IPS DF 6.9 (cell line): ENCODE measurements at regions not wholly inside any gene's neighbourhood (a gene's known extent, or its start where the extent isn't known, plus 50 kb on each side); places are given as distances from the start of the nearest gene placed in this dataset.

Experiments
- DNase-seq: peaks from one replicate; pipeline ENCODE4 v3.0.0-alpha.2; 2013; ENCODE audit warnings: low read depth, low spot score
- H3K27ac ChIP-seq: one replicate; pipeline ENCODE4 v1.5.1; 2013; ENCODE audit warnings: low read length, control low read depth
- H3K27me3 ChIP-seq: 2 replicates; pipeline ENCODE4 v1.6.1; 2013; ENCODE audit warnings: mild to moderate bottlenecking, low read length; ENCODE audit not compliant: control insufficient read depth, insufficient read depth
- H3K36me3 ChIP-seq: 2 replicates; pipeline ENCODE4 v1.6.1; 2013; ENCODE audit warnings: low read length; ENCODE audit not compliant: control insufficient read depth, insufficient read depth
- H3K4me1 ChIP-seq: 2 replicates; pipeline ENCODE4 v1.6.1; 2013; ENCODE audit warnings: low read length; ENCODE audit not compliant: control insufficient read depth, insufficient read depth
- H3K4me3 ChIP-seq: 2 replicates; pipeline ENCODE4 v1.5.1; 2013; ENCODE audit warnings: mild to moderate bottlenecking, low read length
- H3K9me3 ChIP-seq: 2 replicates; pipeline ENCODE4 v1.6.1; 2013; ENCODE audit warnings: low read length, inconsistent platforms; ENCODE audit not compliant: control insufficient read depth, insufficient read depth
- WGBS: extraction: QIAGEN DNeasy Blood & Tissue Kit; methylation state at CpG from one replicate; pipeline ENCODE4 v1.1.7; 2013; ENCODE audit warnings: mixed read lengths, missing lambda C conversion rate; ENCODE audit not compliant: insufficient read length, insufficient coverage; 5-methylcytosine and 5-hydroxymethylcytosine counted together

DNA sequence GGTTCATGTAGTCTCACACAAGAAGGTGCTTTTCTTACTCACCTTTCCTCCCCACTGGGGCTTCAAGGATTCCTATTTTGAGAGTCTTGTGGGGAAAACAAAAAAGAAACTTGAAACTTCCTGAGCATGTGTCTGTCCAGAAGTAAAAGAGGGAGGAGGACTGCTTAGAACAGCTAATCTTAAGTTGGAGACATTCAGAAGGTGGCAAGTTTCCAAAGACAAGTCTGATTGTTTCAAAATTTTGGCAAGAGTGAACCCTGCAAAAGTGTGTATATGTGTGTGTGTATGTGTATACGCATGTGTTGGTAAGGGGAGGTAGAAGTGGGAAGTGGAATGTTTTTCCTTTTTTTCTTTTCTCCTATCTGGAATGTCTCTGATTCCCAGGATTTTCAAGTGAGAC, 189.0 kb upstream of the FRMPD4 start:
- Histone ChIP-seq H3K36me3 (no peaks in the 10 kb centered on the region), H3K4me3 (no peak overlapping the region), H3K27me3 (no peaks in the 10 kb centered on the region), H3K4me1 (no peaks in the 10 kb centered on the region), H3K9me3 (no peaks in the 10 kb centered on the region), H3K27ac (no peak overlapping the region)
- no peak for DNase-seq
- no CpG with 5 or more reads among the region's 1 CpG for WGBS

DNA sequence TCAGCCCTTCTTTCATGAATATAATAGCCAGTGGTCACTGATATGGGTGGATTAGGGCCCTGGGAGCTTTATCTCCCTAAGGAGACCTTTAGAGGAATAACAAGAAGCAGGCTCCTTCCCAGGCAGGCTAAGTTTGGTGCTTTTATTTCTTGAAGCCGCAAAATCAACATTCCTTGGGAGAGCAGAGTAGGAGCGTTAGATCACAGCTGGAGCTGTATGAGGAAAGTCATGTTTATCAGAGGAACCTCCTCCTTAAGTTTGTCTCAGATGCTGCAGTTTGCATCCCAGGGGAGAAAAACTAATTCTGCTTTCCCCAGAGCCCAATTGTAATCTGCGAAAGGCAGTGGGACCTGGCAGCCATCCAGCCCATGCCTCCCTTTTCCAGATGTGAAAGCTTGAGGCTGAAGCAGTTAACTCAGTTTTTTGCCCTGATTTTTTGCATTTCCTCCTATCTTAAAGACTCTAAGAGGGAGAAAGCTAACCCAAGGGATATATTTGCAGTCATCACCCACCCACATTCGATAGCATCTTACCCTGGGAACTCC, 186.0 kb upstream of the FRMPD4 start:
- H3K9me3 ChIP-seq = no peaks in the 10 kb centered on the region
- H3K27ac ChIP-seq = no peak overlapping the region
- no peak overlapping the region for H3K4me3 ChIP-seq
- no peak for DNase-seq
- WGBS = no CpG with 5 or more reads among the region's 4 CpGs
- H3K36me3 ChIP-seq = no peaks in the 10 kb centered on the region
- H3K27me3 ChIP-seq = no peaks in the 10 kb centered on the region
- no peaks in the 10 kb centered on the region for H3K4me1 ChIP-seq

DNA sequence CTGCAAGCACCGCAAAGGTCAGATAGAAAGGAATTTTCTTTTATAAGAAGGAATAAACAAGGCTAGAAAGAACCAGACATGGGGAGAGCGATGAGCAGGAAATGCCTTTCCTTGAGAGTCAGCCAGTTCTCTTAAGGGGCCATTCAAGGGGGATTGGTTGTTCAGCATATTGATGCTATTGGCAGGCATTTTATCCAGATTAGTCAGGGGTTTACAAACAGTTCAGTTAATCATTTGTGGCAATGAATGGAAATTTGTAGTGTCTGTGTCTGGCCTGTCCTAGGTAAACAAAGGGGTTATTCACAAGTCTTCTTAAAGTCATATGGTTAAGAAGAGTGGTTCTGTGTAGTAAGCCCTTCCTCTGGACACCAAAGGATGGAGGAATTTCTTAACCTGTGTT, 184.7 kb upstream of the FRMPD4 start:
- Histone ChIP-seq H3K9me3 (no peaks in the 10 kb centered on the region), H3K4me3 (no peak overlapping the region), H3K4me1 (no peaks in the 10 kb centered on the region), H3K27me3 (no peaks in the 10 kb centered on the region), H3K27ac (no peak overlapping the region), H3K36me3 (no peaks in the 10 kb centered on the region)
- DNase-seq = no peak
- no CpG with 5 or more reads among the region's 2 CpGs for WGBS

DNA sequence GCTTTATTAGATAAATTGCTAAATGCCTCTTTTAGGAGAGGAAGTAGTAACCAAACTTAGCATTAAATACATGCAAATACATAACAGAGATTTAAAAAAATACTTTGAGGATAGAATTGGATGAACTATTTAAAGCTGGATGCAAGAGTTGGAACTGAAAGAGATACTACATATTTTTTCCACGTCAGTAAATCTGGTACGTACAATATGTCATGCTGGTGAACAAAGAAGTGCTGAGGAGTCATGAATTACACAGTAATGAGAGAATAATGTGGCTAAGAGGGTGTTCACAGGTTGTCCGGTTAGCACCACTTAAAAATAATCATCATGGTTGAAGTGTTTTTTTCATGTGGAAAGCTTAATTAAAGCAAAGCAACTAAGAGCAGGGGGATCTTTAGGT, 184.1 kb upstream of the FRMPD4 start:
- Histone ChIP-seq H3K27me3 (no peaks in the 10 kb centered on the region), H3K4me1 (no peaks in the 10 kb centered on the region), H3K36me3 (no peaks in the 10 kb centered on the region), H3K4me3 (no peak overlapping the region), H3K27ac (no peak overlapping the region), H3K9me3 (no peaks in the 10 kb centered on the region)
- no CpG with 5 or more reads among the region's 3 CpGs for WGBS
- DNase-seq = no peak

DNA sequence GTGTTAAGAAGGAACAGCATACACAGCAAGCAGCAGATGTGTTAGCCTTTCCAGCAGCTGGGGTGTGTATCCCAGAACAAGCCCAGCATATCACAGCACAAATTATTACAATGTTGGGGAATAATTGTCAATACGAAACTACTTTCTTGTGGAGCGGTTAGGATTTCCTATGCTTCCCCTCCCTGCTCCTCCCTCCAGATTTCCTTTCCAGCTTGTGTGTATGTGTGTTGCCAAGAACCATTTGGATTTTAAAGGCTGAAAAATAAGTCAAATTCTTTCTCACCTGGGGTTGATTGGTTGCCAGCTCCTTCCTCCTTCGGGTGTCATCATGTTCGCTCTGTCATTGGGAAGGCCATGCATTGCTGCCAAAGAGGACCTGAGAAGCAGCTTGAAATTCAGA, 178.2 kb upstream of the FRMPD4 start:
- Histone ChIP-seq H3K27ac (no peak overlapping the region), H3K4me1 (no peaks in the 10 kb centered on the region)
- no CpG with 5 or more reads among the region's 4 CpGs for WGBS

DNA sequence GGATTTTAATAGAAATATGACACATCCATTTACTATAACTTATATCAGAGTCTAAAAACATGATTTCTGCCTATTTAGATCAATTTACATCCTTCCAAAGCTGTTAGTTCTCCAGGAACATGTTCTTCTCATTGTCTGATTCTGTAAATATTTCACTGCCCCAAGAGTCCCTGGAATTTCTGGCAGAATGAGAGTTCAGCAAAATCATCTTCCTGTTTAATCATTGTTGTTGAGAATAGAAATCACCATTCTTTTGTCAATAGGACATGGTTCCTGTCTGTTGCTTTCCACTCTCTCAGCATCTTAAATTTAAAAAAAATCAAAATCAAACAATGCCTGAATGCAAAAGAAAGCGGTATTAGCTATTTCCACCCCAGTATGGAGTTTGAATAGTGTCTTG, 172.8 kb upstream of the FRMPD4 start:
- Histone ChIP-seq H3K4me1 (no peaks in the 10 kb centered on the region), H3K27ac (no peak overlapping the region), H3K9me3 (no peaks in the 10 kb centered on the region), H3K27me3 (no peaks in the 10 kb centered on the region), H3K4me3 (no peak overlapping the region), H3K36me3 (no peaks in the 10 kb centered on the region)
- no peak for DNase-seq
- WGBS = no CpG with 5 or more reads among the region's 1 CpG

More for the DNA sequence above, 178.2 kb upstream of the FRMPD4 start:
- H3K4me3 ChIP-seq = no peak overlapping the region
- H3K27me3 ChIP-seq = no peaks in the 10 kb centered on the region
- H3K9me3 ChIP-seq = no peaks in the 10 kb centered on the region
- no peaks in the 10 kb centered on the region for H3K36me3 ChIP-seq
- no peak for DNase-seq

DNA sequence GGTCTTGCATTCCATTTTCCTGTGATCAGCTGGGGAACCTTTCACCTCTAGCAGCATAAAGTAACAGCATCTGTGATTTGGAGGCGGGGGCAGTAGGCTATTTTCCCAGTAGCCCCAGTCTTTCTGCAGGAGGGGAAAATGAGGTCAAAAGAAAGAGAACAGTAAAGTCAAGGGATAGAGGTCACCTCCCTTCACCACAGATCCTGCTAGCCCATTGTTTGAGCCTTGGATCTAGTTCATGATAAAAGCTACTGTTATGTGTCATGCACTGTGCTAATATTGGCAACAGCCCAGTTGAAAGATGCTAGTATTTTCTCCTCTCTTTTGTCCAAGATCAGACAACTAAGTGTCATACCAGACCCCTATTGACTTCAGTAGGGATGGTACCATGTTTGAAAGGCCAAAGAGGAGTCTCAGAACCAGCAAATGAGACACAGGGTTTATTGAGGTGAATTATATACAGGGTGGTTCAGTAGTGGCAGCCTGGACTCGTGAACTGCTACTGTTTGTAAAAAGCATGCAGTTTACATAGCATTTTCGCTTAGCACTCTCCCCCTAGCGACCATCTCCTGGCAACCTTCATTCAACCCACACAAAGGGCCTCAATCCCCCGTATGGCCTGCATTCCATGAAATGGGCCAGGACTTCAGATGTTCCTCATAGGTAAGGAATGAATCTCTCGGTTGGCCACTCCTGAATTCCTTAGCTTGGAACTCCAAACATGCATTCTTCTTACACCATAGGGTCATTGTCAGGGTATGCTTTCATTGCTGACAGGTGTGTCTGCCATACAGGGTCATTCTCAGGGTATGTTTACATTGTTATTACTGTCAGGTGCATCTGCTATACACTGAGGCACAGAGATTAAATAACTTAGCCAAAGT, 170.0 kb upstream of the FRMPD4 start:
- Histone ChIP-seq H3K27ac (no peak overlapping the region), H3K36me3 (no peaks in the 10 kb centered on the region), H3K27me3 (no peaks in the 10 kb centered on the region), H3K9me3 (no peaks in the 10 kb centered on the region), H3K4me3 (no peak overlapping the region), H3K4me1 (no peaks in the 10 kb centered on the region)
- no peak for DNase-seq
- WGBS = no CpG with 5 or more reads among the region's 6 CpGs

DNA sequence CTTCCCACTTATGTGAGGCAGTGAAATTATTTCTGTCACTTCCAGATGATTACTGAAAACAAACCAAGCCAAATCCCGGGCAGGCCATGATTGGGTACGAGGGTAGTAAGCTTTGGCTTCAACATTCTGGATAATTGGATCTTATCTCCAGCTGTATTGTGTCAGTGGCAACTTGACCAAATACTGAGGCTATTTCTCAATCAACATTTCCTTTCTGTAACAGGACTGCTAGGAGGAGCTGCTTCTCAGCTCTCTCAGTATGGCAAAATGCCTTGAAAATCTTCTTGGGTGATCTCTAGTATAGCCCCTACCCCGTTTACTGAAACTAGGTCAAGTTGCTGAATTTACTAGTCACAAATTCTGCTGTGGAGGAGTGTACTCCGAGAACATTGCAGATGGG, 169.3 kb upstream of the FRMPD4 start:
- Histone ChIP-seq H3K4me1 (no peaks in the 10 kb centered on the region), H3K4me3 (no peak overlapping the region), H3K36me3 (no peaks in the 10 kb centered on the region), H3K9me3 (no peaks in the 10 kb centered on the region), H3K27me3 (no peaks in the 10 kb centered on the region), H3K27ac (no peak overlapping the region)
- no CpG with 5 or more reads among the region's 4 CpGs for WGBS
- DNase-seq = no peak

DNA sequence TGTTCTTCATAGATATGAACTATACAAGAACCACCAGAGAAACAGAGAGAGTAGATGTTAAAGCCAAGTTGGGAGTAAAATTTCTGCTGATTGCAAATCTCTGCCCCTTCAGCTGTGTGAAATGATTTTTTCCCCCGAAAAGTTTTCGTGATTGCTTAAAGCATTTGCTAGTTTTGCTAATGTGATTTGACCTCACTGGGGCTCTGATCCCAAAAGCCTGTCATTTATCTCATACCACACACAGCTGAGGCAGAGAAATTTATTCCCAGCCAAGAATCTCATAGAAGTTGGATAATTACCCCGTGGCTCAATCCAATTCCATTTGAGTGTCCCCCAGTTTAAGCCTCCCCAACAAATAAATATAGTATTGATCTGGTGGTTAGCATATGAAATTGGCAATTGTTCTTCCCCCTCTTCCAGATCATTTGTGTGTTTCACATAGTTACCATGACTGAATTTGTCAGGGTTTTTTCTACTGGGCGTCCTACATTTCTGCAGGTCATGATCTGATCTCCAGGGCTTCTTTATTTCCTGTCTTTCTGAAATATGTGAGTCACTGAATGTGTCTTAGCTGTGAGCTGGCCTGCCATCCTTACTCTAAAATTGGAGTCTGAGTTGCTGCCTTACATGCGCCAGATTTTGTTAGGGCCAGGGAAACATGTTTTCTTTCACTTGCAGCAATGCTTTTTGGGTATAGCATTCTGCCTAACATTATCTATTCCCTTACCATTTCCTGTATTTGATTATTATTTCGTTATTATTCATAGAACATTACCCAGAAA, 167.5 kb upstream of the FRMPD4 start:
- no peaks in the 10 kb centered on the region for H3K36me3 ChIP-seq
- no CpG with 5 or more reads among the region's 6 CpGs for WGBS
- H3K27me3 ChIP-seq = no peaks in the 10 kb centered on the region
- H3K4me3 ChIP-seq = no peak overlapping the region
- DNase-seq = no peak
- no peak overlapping the region for H3K27ac ChIP-seq
- no peaks in the 10 kb centered on the region for H3K4me1 ChIP-seq
- H3K9me3 ChIP-seq = no peaks in the 10 kb centered on the region

DNA sequence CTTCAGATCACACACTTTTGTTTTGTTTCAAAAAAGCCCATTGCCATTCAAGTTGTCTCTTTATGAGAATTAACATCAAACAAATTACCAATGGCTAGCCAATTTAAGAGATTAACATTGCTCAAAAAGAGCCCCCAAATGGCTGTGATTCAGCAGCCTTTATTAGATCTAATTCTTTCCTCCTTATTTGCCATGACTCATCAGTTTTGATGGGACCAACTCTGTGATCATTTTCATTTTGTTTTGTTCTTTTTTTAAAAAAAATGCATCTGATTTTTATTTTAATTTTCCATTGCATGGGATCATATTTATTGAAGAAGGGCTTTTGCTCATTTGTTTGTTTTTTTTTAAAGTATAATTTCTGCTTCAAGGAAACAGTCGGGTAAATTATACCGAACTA, 161.6 kb upstream of the FRMPD4 start:
- Histone ChIP-seq H3K27me3 (no peaks in the 10 kb centered on the region), H3K27ac (no peak overlapping the region), H3K9me3 (no peaks in the 10 kb centered on the region), H3K4me3 (no peak overlapping the region), H3K36me3 (no peaks in the 10 kb centered on the region), H3K4me1 (no peaks in the 10 kb centered on the region)
- no CpG with 5 or more reads among the region's 2 CpGs for WGBS
- DNase-seq = no peak
